NCI-H524 (cell line): ENCODE measurements at regions not wholly inside any gene's neighbourhood (a gene's known extent, or its start where the extent isn't known, plus 50 kb on each side); places are given as distances from the start of the nearest gene placed in this dataset.
A peak's percentile ranks its signal among the peaks of the same experiment; 100 is the strongest.

Experiments used
- DNase-seq, 2 experiments: peaks; one replicate each; lab custom pipeline; 2025; lab: John Stamatoyannopoulos, UW

GRCh38 chr9:107696302-107696701 lies 206.7 kb upstream of the KLF4 start:
- no peak for DNase-seq

GRCh38 chr9:107694390-107694789 lies 204.8 kb upstream of the KLF4 start:
- DNase-seq, result no peak

GRCh38 chr9:107693625-107694326 lies 204.2 kb upstream of the KLF4 start:
- DNase-seq, result peak in 1 of 2 experiments; percentile 37

GRCh38 chr9:107691664-107692063 lies 202.1 kb upstream of the KLF4 start:
- DNase-seq, result no peak

GRCh38 chr9:107690021-107690420 lies 200.5 kb upstream of the KLF4 start:
- DNase-seq, result no peak

- DNase-seq, result no peak
Observed at GRCh38 chr9:107688728-107689127, 199.2 kb upstream of the KLF4 start.

GRCh38 chr9:107685901-107686300 lies 196.3 kb upstream of the KLF4 start:
- peak; percentile 18 to 92 for DNase-seq

- no peak for DNase-seq
Observed at GRCh38 chr9:107685376-107685775, 195.8 kb upstream of the KLF4 start.

GRCh38 chr9:107684224-107684623 lies 194.7 kb upstream of the KLF4 start:
- no peak for DNase-seq

GRCh38 chr9:107683566-107683965 lies 194.0 kb upstream of the KLF4 start:
- no peak for DNase-seq

GRCh38 chr9:107681988-107682387 lies 192.4 kb upstream of the KLF4 start:
- no peak for DNase-seq

- DNase-seq, result no peak
Observed at GRCh38 chr9:107675351-107676259, 186.0 kb upstream of the KLF4 start.

GRCh38 chr9:107674721-107675277 lies 185.2 kb upstream of the KLF4 start:
- no peak for DNase-seq

- no peak for DNase-seq
Observed at GRCh38 chr9:107673861-107674720, 184.5 kb upstream of the KLF4 start.

GRCh38 chr9:107671588-107671987 lies 182.0 kb upstream of the KLF4 start:
- no peak for DNase-seq

- no peak for DNase-seq
Observed at GRCh38 chr9:107669422-107669821, 179.9 kb upstream of the KLF4 start.

- peak in 1 of 2 experiments; percentile 19 for DNase-seq
Observed at GRCh38 chr9:107667231-107668070, 177.9 kb upstream of the KLF4 start.

- no peak for DNase-seq
Observed at GRCh38 chr9:107665057-107665456, 175.5 kb upstream of the KLF4 start.

- DNase-seq, result no peak
Observed at GRCh38 chr9:107660976-107661375, 171.4 kb upstream of the KLF4 start.

- DNase-seq, result no peak
Observed at GRCh38 chr9:107653263-107653821, 163.8 kb upstream of the KLF4 start.

GRCh38 chr9:107650995-107651394 lies 161.4 kb upstream of the KLF4 start:
- DNase-seq, result no peak
